ENCODE measurements at regions not wholly inside any gene's neighbourhood (a gene's known extent, or its start where the extent isn't known, plus 50 kb on each side); places are given as distances from the start of the nearest gene placed in this dataset.

GRCh38 chr9:129262261-129262660 is 84.2 kb upstream of the IER5L start:
- TF ChIP-seq, protein P1, sequence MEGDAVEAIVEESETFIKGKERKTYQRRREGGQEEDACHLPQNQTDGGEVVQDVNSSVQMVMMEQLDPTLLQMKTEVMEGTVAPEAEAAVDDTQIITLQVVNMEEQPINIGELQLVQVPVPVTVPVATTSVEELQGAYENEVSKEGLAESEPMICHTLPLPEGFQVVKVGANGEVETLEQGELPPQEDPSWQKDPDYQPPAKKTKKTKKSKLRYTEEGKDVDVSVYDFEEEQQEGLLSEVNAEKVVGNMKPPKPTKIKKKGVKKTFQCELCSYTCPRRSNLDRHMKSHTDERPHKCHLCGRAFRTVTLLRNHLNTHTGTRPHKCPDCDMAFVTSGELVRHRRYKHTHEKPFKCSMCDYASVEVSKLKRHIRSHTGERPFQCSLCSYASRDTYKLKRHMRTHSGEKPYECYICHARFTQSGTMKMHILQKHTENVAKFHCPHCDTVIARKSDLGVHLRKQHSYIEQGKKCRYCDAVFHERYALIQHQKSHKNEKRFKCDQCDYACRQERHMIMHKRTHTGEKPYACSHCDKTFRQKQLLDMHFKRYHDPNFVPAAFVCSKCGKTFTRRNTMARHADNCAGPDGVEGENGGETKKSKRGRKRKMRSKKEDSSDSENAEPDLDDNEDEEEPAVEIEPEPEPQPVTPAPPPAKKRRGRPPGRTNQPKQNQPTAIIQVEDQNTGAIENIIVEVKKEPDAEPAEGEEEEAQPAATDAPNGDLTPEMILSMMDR (IDR thresholded peaks at IDR 0.05): no peak
- H3K27ac ChIP-seq: peak overlapping the region in 1 of 2 donors; percentile 59
- no peak for DNase-seq (ENCODE audit: low spot score)

DNA sequence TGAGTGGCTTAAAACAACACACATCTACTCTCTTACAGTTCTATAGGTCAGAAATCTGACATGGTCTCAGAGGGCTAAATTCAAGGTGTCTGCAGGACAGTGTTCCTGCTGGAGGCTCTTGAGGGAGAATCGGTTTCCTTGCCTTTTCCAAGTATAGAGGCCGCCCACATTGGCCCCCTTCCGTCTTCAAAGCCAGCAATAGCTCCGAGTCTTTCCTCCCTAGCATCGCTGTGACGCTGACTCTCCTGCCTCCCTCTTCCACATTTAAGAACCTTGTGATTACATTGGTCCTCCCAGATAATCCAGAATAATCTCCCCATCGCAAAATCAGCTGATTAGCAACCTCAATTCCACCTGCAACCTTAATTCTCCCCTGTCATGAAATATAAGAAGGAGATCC is 81.3 kb upstream of the IER5L start:
- TF ChIP-seq, protein P1 (IDR thresholded peaks at IDR 0.05): no peak
- DNase-seq (ENCODE audit: low spot score): no peak
- no peak overlapping the region for H3K27ac ChIP-seq
- H3K4me3 ChIP-seq: no peak overlapping the region

More at GRCh38 chr9:129262261-129262660, 84.2 kb upstream of the IER5L start:
- no peak overlapping the region for H3K4me3 ChIP-seq

- Histone ChIP-seq H3K27ac (no peak overlapping the region), H3K4me3 (peak overlapping the region; percentile 52)
- no peak for DNase-seq (ENCODE audit: low spot score)
- TF ChIP-seq, protein P1 (IDR thresholded peaks at IDR 0.05): no peak
Measured at GRCh38 chr9:129258823-129259301, 80.8 kb upstream of the IER5L start.

DNA sequence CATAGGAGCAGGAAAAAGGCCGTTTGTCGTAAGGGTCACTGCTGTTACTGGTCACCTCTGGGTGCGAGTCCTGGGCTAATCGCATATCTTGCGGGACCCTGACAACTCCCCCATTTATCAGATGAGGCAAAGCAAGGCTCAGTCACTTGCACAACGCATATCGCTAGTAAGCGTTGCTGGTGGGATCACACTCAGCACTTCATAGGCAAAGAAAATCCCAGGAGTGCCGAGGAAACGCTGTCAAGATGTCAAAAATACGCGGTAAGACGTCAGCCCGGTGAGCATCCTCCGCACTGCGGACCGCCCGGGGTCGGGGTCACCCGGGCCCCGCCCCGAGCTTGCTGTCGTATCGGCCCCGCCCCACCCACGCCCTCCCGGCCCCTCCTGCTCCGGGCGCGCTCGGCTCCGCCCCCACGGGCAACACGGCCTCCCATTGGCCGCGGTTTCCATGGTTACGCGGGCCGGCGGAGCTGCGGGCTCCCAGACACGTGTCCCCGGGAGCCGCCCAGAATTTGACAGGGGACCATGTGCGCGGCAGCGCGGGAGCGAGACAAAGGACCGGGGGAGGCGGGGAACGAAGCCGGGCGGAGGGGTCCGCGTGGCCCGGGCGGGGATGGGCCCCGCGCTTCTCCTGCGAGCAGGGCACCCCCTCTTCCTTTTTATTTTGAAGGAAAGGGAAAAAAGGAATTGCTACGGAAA is 80.2 kb upstream of the IER5L start:
- peak; percentile 92 for DNase-seq (ENCODE audit: low spot score)
- peak overlapping the region; percentile 52 for H3K4me3 ChIP-seq
- TF ChIP-seq, protein P1 (IDR thresholded peaks at IDR 0.05): no peak
- H3K27ac ChIP-seq: peak overlapping the region in 1 of 2 donors; percentile 41

DNA sequence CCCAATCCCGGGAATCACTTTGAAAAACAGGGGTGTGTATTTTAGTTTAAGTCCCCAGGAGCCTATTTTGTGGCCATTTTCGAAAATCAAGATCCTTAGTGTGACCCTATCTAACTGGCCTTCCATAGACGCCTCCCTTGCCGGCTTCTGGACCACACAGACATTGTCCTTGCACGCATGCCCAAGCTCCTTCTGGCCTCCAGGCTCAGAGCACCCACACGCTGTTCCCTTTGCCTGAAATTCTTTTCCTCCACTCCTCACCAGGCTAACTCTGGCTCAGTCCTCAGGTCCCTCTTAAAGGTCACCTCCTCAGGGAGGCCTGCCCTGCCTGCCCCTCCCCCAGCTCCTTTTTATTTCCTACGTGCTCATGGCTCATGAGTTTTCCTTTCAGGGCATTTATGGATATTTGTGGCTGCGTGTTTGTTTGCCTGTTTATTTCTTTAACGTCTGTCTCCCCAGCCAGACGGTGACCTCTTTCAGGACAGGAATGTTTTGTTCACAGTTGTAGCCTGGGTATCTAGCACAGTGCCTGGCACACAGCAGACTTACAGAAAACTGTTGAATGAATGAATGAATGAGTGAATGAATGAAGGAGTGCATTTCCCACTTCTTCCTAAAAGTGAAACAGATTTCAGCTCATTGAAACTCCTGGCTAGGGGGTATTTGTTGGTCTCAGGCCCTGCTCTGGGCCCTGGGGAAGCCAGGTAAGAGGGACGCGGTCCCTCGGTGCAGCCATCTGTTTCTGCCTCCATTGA is 79.1 kb upstream of the IER5L start:
- H3K27ac ChIP-seq: peak overlapping the region in 1 of 2 donors; percentile 41
- no peak for DNase-seq (ENCODE audit: low spot score)
- no peak overlapping the region for H3K4me3 ChIP-seq
- TF ChIP-seq, protein P1 (IDR thresholded peaks at IDR 0.05): no peak

DNA sequence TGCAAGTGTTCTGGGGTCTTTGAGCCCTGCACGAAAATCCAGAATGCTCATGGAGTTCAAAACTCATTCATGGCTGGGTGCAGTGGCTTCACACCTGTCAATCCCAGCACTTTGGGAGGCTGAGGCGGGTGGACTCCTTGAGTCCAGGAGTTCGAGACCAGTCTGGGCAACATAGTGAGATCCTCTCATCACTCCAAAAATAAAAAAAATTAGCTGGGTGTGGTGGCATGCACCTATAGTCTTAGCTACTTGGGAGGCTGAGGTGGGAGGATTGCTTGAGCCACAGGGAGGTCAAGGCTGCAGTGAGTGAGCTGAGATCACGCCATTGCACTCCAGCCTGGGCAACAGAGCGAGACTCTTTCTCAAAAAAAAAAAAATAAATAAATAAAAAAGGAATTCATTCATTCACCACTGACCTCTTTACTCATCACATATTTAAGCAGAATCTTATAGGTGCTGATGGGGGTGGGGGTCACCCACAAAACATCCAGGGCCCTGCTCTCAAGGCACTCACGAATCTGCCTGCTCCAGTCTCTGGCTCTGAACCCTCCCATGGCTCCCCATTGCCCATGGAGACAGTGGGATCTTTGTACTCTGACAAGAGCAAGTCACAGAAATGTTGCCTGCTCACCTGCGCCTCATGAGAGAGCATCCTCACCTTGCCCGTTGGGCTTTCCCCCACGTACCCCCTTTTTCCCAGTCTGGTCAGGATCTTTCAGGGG is 76.7 kb upstream of the IER5L start:
- peak overlapping the region; percentile 90 to 91 for H3K27ac ChIP-seq
- DNase-seq (ENCODE audit: low spot score): no peak
- H3K4me3 ChIP-seq: peak overlapping the region; percentile 55
- TF ChIP-seq, protein P1 (IDR thresholded peaks at IDR 0.05): no peak

Data from coronary artery (tissue), 2 donors.